Activated effector memory CD4-positive, alpha-beta T cell treated with anti-CD3 and anti-CD28 coated beads, Interleukin-2, amount 50 U/mL, for 16 hours (primary cell): ENCODE measurements at regions not wholly inside any gene's neighbourhood (a gene's known extent, or its start where the extent isn't known, plus 50 kb on each side); places are given as distances from the start of the nearest gene placed in this dataset.
"Not testable (repeated sequence)": the region's sequence is repeated elsewhere in the genome, so short reads cannot be mapped to it uniquely, and the experiment has no call there.

Experiments
- DNase-seq: peaks from one replicate; pipeline ENCODE4 v3.0.0-alpha.2; 2020

GRCh38 chr14:103232031-103232808 is 101.8 kb upstream of the EIF5 start:
- DNase-seq: no peak

- DNase-seq: no peak
These were observed 101.2 kb upstream of the EIF5 start for GRCh38 chr14:103232831-103233319.

GRCh38 chr14:103233328-103233727 is 100.7 kb upstream of the EIF5 start:
- DNase-seq: no peak

GRCh38 chr14:103234826-103235225 is 99.2 kb upstream of the EIF5 start:
- not testable (repeated sequence) for DNase-seq

- not testable (repeated sequence) for DNase-seq
These were observed 98.5 kb upstream of the EIF5 start for GRCh38 chr14:103235506-103235905.

GRCh38 chr14:103239751-103240150 is 94.3 kb upstream of the EIF5 start:
- DNase-seq: no peak

GRCh38 chr14:103241531-103241930 is 92.5 kb upstream of the EIF5 start:
- DNase-seq: no peak

GRCh38 chr14:103243764-103244737 is 90.0 kb upstream of the EIF5 start:
- DNase-seq: no peak

GRCh38 chr14:103245624-103246031 is 88.4 kb upstream of the EIF5 start:
- DNase-seq: not testable (repeated sequence)

GRCh38 chr14:103246070-103246469 is 88.0 kb upstream of the EIF5 start:
- DNase-seq: no peak

GRCh38 chr14:103247169-103247606 is 86.8 kb upstream of the EIF5 start:
- DNase-seq: no peak

GRCh38 chr14:103250181-103250580 is 83.9 kb upstream of the EIF5 start:
- DNase-seq: no peak

- DNase-seq: no peak
These were observed 83.2 kb upstream of the EIF5 start for GRCh38 chr14:103250874-103251273.

- DNase-seq: no peak
These were observed 78.5 kb upstream of the EIF5 start for GRCh38 chr14:103255555-103255954.

GRCh38 chr14:103256406-103256805 is 77.6 kb upstream of the EIF5 start:
- DNase-seq: no peak

- no peak for DNase-seq
These were observed 76.7 kb upstream of the EIF5 start for GRCh38 chr14:103257211-103257962.

GRCh38 chr14:103258211-103258610 is 75.8 kb upstream of the EIF5 start:
- no peak for DNase-seq

- no peak for DNase-seq
These were observed 74.9 kb upstream of the EIF5 start for GRCh38 chr14:103259184-103259583.

- no peak for DNase-seq
These were observed 74.0 kb upstream of the EIF5 start for GRCh38 chr14:103259801-103260628.

GRCh38 chr14:103260629-103261124 is 73.4 kb upstream of the EIF5 start:
- DNase-seq: no peak

GRCh38 chr14:103267226-103267910 is 66.7 kb upstream of the EIF5 start:
- DNase-seq: no peak
